RPMI8226 (cell line): ENCODE measurements at regions not wholly inside any gene's neighbourhood (a gene's known extent, or its start where the extent isn't known, plus 50 kb on each side); places are given as distances from the start of the nearest gene placed in this dataset.
A peak's percentile ranks its signal among the peaks of the same experiment; 100 is the strongest.

Experiments used
- DNase-seq: peaks from one replicate; pipeline ENCODE4 v3.0.0-alpha.2; 2015

DNA sequence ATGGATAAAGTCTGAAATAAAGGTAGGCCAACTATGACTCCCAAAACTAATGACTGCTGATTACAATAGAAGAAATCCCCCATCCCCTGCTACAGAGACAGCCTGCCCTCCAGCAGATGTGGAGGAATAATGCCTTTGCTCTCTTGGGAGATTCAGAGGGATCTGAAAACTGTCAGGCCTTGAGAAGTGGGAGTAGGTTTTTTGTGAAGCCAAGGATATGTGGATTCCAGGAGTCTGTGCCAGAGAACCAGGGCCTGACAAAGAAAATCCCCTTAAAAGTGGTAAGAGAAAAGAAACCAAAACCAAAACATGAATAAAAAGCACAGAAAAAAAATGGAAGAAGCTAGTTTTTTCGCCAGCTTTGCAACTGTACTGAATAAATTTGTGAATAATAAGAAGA lies 397.6 kb downstream of the ZNF521 start:
- DNase-seq: no peak

DNA sequence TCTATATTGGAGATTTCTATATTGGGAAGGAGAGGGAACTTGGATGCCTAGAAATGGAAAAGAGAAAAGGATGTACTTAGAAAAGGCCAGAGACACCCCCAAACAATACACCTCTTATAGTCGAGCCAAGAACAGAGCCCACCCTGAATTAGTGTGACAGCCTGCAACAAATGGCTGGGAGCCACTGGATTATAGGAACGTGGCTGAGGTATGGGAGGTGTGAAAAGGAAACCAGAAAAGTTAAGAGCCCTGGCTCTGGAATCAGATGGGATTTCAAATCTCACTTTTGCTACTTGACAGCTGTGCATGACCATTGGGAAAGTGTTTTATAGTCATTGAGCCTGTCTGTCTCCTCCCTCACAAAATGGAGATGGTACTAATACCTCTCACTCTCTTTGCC lies 394.0 kb downstream of the ZNF521 start:
- DNase-seq: no peak

- DNase-seq: peak; percentile 24
Observed at GRCh38 chr18:24959051-24959476, 392.9 kb downstream of the ZNF521 start.

GRCh38 chr18:24964216-24964615 lies 387.8 kb downstream of the ZNF521 start:
- peak; percentile 74 for DNase-seq

DNA sequence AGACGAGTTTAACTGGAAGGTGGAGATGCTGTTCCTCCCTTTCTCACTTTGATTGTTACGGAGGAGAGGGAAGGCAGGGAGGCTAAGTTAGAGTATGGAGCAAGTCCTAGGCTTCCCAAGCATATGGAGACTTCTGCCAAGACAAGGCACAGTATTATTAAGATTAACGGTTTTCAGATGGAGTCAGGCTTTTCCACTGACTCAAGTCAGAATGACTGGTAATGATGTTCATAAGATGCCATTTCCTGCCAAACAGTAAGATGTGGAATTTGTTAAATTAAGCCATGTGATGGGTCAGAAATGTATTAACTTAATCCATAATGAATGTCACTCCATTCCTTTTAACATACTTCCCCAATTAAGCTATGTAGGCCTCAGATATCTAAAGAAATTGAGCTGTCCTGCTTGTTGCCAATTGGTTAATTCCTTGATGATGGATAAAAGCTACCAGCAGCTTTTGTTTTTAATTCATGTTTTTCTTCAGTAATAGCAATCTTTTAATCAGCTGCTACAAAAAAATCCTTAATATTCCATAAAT lies 383.7 kb downstream of the ZNF521 start:
- DNase-seq: no peak

DNA sequence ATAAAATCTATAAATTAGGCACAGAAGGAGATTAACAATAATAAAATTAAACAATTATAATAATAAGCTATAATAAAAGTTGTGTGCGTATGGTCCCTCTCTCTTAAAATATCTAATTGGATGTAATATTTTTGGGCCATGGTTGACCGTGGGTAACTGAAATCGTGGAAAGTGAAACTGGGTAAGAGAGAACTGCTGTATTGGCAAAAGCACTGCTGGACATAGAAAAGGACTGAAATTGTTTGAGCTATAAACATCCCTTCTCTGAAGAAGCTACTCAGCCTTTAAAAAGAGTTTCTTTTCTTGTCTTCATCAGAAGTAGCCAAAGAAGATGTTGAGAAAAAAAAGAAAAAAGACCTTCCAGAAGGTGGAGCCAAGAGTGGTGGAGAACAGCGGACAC lies 379.4 kb downstream of the ZNF521 start:
- peak; percentile 45 for DNase-seq

GRCh38 chr18:24974431-24974830 lies 377.5 kb downstream of the ZNF521 start:
- no peak for DNase-seq

DNA sequence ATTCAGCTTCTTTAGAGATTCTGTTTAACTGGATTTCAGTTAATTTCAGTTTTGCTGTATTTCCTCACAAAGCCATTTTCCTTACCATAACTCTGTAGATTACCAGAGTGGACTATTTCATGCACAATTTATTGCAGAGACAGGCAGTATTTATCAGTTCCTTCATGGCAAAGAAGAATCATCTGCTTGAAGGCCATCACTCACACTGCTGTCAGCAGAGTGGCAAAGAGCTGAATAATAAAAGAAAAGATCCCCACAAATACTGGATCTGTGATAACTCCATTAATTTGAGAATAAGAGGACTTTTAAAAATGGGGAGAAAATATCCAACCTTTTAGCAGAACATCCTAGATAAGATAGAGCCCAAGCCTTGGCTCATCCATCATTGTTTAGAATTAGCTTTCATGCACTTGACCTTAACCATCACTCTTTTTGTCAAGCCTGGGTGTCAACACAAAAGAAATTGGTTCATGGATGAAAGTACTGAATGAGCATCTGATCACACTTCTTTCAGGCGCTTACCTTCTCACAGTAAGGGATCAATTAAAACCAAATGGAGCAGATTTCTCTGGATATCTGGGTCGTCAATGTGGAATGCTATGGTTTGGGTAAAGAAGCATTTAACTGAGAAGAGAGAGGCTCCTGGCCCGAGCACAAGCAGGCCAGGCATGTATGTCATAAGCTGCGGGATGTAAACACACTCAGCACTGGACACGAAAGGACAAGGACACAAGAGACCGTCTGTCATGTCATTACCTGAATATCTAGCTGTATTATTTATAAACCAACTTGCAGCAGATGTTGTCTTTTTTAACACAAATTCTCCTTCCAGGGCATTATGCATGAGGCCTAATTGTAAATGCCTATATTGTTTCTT lies 376.2 kb downstream of the ZNF521 start:
- no peak for DNase-seq

- no peak for DNase-seq
Observed at GRCh38 chr18:24976502-24976901, 375.5 kb downstream of the ZNF521 start.

DNA sequence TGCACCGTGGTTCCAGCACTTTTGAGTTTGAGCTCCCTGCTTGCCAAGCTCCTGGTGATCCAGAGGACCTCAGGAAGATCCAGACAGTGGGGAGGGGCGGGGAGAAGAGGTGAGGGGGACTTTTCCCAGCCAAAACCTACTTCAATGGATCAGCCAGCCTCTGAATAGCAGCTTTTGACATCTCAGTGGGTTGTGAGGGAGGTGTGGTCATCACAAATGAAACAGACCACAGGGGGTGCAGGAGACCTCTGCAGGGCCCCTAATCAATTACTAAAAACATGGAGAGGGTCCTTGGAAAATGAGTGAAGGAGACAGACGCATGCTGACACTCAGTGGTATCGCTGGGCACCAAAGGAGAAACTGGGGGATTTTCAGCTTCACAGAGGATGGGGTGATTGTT lies 372.7 kb downstream of the ZNF521 start:
- DNase-seq: no peak

DNA sequence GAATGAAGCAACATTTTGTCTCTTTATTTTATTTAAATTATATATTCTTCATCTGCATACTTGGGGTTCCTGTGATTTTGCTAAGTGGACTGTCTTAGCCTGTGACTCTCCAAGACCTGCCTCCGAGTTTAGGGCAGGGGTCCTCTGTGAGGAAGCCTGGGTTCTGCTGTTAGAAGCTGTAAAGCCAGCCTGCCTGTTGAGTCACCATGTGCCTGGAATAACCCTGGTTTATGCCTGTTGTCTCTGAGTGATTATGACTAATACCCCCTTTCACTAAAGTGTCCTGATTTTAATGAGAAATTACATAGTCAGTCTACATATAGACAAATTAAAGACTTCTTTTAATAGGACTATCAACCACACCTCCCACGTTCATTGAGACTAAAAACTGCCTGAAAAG lies 369.1 kb downstream of the ZNF521 start:
- no peak for DNase-seq

DNA sequence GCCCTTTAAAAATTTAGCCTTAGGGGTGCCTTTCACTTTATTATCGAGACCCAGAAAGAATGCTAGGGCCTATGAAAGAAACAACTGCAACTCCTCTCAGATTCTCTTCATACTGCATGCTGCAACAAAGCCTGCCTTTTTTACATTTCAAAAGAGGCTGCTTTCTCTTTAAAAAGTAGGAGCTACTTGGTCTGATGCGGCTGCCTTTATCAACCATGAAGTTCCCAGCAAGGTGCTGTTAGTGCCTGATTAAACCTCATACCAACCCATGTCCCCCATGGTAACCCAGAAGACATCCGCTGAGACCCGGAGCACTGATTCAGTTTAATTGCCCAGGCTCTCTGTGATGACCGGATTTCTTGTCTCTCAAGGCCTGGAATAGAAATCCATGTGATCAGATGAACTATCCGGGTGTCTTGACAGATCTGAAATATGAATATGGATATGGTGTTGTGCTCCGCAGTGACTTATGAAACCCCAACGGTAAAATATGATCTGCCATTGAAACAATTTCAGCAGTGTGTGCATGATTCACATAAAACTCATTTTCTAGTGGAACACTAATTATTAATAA lies 368.3 kb downstream of the ZNF521 start:
- no peak for DNase-seq

- DNase-seq: no peak
Observed at GRCh38 chr18:24985586-24985985, 366.4 kb downstream of the ZNF521 start.

- DNase-seq: no peak
Observed at GRCh38 chr18:24986666-24987302, 365.2 kb downstream of the ZNF521 start.

- no peak for DNase-seq
Observed at GRCh38 chr18:24987303-24988252, 364.4 kb downstream of the ZNF521 start.

DNA sequence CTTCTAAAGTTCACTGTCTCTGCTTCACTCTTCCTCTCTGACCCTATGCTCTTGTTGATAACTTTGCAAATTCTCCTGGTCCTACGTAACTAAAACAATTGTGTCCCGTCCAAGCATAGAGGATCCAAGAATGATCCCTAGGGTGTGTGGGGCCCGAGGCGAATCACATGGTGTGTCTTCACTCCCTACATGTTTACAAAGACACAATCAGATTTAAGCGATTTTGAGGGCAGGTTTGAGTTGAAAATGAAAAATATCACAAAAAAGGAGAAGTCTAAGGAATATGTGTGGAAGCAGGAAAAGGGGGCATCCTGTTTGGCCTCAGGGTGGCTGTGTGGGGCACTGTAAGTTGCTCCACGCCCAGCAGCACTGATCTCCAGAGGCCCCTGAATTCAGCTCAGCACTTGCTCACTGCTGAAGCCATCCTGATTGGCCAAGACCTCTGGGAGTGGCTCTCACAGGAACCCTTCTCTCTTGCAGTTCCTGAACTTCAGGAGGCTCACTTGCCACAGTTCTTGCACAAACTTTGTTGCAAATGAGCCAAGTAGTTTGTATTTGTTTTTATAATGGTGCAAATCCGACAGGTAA lies 363.6 kb downstream of the ZNF521 start:
- DNase-seq: no peak

DNA sequence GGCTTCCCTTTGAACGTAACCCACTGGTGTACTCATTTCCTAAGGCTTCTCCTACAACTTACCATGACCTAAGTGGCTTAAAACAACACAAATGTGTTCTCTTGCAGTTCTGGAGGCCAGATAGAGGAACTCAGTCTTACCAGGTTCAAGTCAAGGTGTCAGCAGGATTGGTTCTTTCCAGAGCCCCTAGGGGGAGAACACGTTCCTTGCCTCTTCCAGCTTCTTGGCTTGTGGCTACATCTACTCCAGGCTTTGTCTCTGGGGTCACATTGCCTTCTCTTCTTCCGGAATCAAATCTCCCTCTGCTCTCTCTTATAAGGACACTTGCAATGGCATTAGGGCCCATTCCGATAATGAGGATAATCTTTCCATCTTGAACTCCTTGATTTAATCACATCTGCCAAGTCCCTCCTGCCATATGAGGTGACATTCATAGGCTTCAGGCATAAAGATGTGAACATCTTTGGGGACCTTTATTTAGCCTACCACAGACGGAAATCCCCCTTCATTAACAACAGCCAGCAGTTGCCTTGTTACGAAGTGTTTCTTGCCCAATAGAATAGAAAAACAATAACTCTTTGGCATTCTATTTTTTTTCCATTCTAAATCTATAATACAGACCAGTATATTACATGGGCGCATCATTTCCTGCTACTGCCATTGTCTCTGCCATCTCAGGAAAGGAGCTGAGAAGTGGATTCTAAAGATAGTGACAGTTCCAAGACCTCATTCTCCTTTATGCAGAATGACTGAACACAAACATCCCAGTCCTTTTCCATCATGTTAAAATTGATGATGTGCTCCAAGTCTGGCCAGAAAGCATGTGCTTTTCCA lies 362.0 kb downstream of the ZNF521 start:
- DNase-seq: no peak

GRCh38 chr18:24990671-24991134 lies 361.3 kb downstream of the ZNF521 start:
- no peak for DNase-seq

DNA sequence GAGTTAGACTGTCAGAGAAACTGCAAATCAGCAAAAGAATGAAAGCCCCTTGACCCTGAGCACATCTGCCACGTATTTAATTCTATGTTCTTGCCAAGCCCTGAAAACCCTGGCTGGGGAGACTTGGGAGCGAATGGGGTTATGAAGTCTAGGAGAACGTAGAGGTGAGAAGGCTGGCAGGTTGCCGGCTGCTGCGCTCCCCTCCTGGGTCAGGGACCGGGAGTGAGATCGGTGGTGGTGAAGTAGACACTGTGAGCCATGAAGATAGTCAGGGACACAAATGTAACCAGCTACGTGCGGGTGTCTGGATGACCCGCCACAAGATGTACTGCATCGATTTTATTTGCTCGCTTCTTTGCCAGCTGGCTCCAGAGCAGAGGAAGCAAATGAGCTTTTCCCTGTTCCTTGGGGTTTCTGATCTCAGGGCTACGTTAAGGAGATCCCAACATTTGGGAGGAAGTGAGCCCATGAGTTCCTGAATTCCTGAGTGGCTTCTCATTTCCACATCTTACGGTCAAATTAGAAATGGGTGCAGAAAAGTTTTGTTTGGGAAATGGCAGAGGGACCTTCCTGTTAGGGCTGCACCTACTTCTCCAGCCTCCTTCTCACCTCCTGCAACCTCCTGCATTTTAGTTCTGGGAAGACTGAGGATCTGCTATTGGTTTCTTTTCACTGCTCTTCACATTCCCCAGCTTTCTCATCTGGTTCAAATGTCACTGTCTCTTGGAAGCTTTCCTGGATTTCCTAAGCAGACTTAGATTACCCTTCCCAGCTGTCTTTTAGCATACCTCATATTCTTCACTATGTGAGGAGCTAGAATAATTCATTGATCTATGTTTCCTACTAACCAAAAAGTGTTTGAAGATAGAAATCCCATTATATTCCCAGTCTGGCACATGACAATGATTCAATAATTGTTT lies 360.6 kb downstream of the ZNF521 start:
- DNase-seq: no peak

DNA sequence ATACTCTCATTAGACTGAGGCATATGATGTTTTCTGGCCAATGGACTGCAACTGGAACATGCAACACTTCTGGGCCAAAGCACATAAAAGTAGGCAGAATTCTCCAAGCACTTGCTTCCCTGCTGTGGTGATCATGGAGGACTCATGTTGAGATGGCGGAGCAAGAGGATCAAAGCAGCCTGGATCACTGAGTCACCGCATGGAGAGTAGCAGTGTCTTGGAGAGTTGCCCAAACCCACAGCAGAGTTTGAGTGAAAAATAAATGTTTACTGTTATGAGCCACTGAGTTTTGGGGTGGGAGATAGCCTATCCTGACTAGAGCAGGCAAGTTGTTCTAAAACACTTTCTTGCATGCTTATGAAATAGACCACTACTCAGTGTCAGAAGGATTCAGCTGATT lies 359.5 kb downstream of the ZNF521 start:
- no peak for DNase-seq
